ENCODE measurements at regions not wholly inside any gene's neighbourhood (a gene's known extent, or its start where the extent isn't known, plus 50 kb on each side); places are given as distances from the start of the nearest gene placed in this dataset.

- TF ChIP-seq CTCF (IDR thresholded peaks at IDR 0.05) (no peak), POLR2A (IDR thresholded peaks at IDR 0.05) (no peak)
Observed at GRCh38 chr5:175579742-175580432, 78.0 kb upstream of the HRH2 start.

Data from gastroesophageal sphincter (tissue), 3 donors.